OCI-LY7 (cell line): ENCODE measurements at regions not wholly inside any gene's neighbourhood (a gene's known extent, or its start where the extent isn't known, plus 50 kb on each side); places are given as distances from the start of the nearest gene placed in this dataset.

Source experiments
- BruUV-seq: library from RNA; stranded (reverse); fragments of 400-500 nt; replicated peaks from 2 replicates; lab custom pipeline; 2021; lab: Mats Ljungman, UMichigan
- CTCF ChIA-PET: fragments of 300-600 bp; sonication (Branson Sonifier 250); formaldehyde crosslinking; loops from one replicate; lab custom pipeline; 2022; ENCODE audit warnings: antibody characterized with exemption; ENCODE audit not compliant: unreplicated experiment; lab: Charles Lee
- POLR2A ChIA-PET: fragments of 300-600 bp; sonication (Branson Sonifier 250); formaldehyde crosslinking; loops from one replicate; lab custom pipeline; 2022; ENCODE audit warnings: antibody characterized with exemption; lab: Charles Lee
- DNase-seq: peaks from one replicate; pipeline ENCODE4 v3.0.0-alpha.2; 2015; ENCODE audit warnings: low spot score
- H2AFZ ChIP-seq: fragments of 200-600 bp; sonication (generic), shearing (Covaris generic); 2 replicates; pipeline ENCODE4 v1.6.1; 2014; ENCODE audit warnings: mild to moderate bottlenecking, antibody characterized with exemption, low read length, moderate library complexity
- H3K27ac ChIP-seq: fragments of 200-600 bp; sonication (generic); 2 replicates; pipeline ENCODE4 v1.5.1; 2014; ENCODE audit warnings: mixed run types, low read depth, mild to moderate bottlenecking, moderate library complexity, low read length, inconsistent platforms; ENCODE audit not compliant: poor library complexity, severe bottlenecking
- H3K36me3 ChIP-seq: fragments of 200-600 bp; sonication (generic); 2 replicates; pipeline ENCODE4 v1.6.1; 2014; ENCODE audit warnings: mild to moderate bottlenecking, antibody characterized with exemption, low read length, moderate library complexity, mixed read lengths; ENCODE audit not compliant: insufficient read depth
- H3K4me1 ChIP-seq: fragments of 200-600 bp; sonication (generic); 2 replicates; pipeline ENCODE4 v1.5.1; 2014; ENCODE audit warnings: mild to moderate bottlenecking, low read length; ENCODE audit not compliant: insufficient read depth, poor library complexity, severe bottlenecking
- H3K4me2 ChIP-seq: fragments of 200-600 bp; sonication (generic); 2 replicates; pipeline ENCODE4 v1.6.1; 2014; ENCODE audit warnings: mild to moderate bottlenecking, low read length
- H3K4me3 ChIP-seq: fragments of 200-600 bp; sonication (generic); 2 replicates; pipeline ENCODE4 v1.5.1; 2014; ENCODE audit warnings: mild to moderate bottlenecking, low read depth, low read length; ENCODE audit not compliant: poor library complexity, severe bottlenecking
- H3K79me2 ChIP-seq: fragments of 200-600 bp; sonication (generic); 2 replicates; pipeline ENCODE4 v1.6.1; 2016; ENCODE audit warnings: low read depth, mild to moderate bottlenecking, low read length, moderate library complexity, mixed read lengths; ENCODE audit not compliant: insufficient read depth
- H3K9me2 ChIP-seq: fragments of 200-600 bp; sonication (generic); 2 replicates; pipeline ENCODE4 v1.6.1; 2016; ENCODE audit warnings: mild to moderate bottlenecking, low read length, mixed read lengths; ENCODE audit not compliant: insufficient read depth
- H3K9me3 ChIP-seq: fragments of 200-600 bp; sonication (generic); 2 replicates; pipeline ENCODE4 v1.6.1; 2014; ENCODE audit warnings: mild to moderate bottlenecking, mixed run types, low read length, mixed read lengths
- H4K20me1 ChIP-seq: fragments of 200-600 bp; sonication (generic); 2 replicates; pipeline ENCODE4 v1.6.1; 2014; ENCODE audit warnings: mild to moderate bottlenecking, antibody characterized with exemption, low read length, moderate library complexity, mixed read lengths; ENCODE audit not compliant: insufficient read depth
- EZH2phosphoT487 ChIP-seq: fragments of 200-600 bp; sonication (generic); IDR thresholded peaks from 2 replicates; pipeline ENCODE4 v1.6.1; 2018; ENCODE audit warnings: low read depth, borderline replicate concordance, mild to moderate bottlenecking, mixed run types, antibody characterized with exemption, low read length, moderate library complexity, mixed read lengths
- intact Hi-C: fragments of 100-400 bp; cut with micrococcal nuclease; formaldehyde crosslinking; loops from one replicate; pipeline ENCODE4 v1.10.0; 2022; ENCODE audit not compliant: unreplicated experiment
- TF ChIP-seq, protein P1 (sequence below): fragments of 200-600 bp; sonication (generic); conservative IDR thresholded peaks from 2 replicates; pipeline ENCODE4 v1.5.1; 2014; ENCODE audit warnings: mild to moderate bottlenecking, antibody characterized with exemption, low read length, moderate library complexity, mixed read lengths

DNA sequence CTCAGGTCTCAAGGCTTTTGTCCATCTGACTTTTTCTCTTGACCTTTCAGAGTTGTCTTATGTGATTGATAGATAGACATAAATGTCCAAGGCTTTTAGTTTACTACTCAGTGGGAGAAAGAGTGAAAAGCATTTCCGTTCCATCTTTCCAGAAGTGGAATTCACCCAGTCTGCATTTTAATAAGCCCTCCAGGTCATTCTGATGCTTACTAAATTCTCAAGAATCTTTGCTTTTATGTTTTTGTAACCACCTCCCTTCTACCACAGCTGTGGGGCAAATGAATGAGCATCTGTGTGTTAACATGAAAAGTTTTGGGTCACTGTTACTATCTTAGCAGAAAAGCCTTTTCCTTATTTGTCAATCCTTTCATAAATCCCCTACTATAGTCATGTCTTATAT, 251.4 kb downstream of the LRIG3 start:
- Histone ChIP-seq H3K9me3 (no peaks in the 10 kb centered on the region), H3K27ac (no peak overlapping the region), H3K36me3 (no peaks in the 10 kb centered on the region), H2AFZ (no peak overlapping the region), H3K79me2 (no peaks in the 10 kb centered on the region), H3K4me1 (no peaks in the 10 kb centered on the region), H3K9me2 (no peaks in the 10 kb centered on the region), H3K4me2 (no peak overlapping the region), H3K4me3 (no peak overlapping the region), H4K20me1 (no peaks in the 10 kb centered on the region)
- intact Hi-C loops, result no loop called here
- CTCF ChIA-PET, result no interaction called here
- no TSS peak for BruUV-seq
- POLR2A ChIA-PET, result no interaction called here
- no peak for TF ChIP-seq EZH2phosphoT487
- TF ChIP-seq, protein P1, sequence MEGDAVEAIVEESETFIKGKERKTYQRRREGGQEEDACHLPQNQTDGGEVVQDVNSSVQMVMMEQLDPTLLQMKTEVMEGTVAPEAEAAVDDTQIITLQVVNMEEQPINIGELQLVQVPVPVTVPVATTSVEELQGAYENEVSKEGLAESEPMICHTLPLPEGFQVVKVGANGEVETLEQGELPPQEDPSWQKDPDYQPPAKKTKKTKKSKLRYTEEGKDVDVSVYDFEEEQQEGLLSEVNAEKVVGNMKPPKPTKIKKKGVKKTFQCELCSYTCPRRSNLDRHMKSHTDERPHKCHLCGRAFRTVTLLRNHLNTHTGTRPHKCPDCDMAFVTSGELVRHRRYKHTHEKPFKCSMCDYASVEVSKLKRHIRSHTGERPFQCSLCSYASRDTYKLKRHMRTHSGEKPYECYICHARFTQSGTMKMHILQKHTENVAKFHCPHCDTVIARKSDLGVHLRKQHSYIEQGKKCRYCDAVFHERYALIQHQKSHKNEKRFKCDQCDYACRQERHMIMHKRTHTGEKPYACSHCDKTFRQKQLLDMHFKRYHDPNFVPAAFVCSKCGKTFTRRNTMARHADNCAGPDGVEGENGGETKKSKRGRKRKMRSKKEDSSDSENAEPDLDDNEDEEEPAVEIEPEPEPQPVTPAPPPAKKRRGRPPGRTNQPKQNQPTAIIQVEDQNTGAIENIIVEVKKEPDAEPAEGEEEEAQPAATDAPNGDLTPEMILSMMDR, result no peak
- DNase-seq, result no peak

DNA sequence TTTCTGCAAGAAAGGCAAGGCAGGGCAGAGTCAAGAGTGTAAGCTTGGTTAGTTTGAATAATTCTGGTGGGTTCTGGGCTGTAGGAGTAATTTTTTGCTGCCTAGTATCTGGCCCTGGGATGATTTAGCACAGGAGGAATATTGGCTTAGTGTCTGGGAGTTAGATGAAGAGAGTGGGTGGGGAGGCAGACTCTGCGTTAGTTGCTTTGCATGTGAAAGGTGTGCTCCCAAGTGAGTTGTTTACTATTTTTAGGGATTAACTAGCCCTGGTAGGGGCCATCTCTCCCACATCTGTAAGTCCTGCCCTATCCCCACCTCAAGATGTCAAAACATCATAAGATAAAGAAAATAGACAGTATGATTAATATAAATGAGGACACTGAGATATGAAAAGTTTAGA, 249.7 kb downstream of the LRIG3 start:
- CTCF ChIA-PET, result no interaction called here
- H3K36me3 ChIP-seq, result no peaks in the 10 kb centered on the region
- intact Hi-C loops, result no loop called here

DNA sequence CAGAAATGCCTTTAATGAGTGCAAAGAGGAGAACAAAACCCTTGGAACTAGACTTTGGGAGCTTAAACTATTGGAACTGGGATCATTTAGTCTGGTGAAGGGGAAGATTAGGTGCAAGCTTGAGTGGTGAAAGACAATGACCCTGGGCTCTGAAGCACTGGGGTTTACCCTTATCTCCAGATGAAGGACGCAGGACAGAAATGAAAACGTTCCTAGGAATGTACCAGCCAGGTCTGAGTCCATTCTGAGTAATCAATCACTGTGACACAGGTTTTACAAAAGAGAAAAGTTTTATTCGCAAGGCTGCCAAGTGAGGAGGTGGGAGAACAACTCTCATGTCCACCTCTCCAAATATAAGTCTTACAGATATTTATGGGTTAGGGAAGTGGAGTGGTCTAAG, 249.1 kb downstream of the LRIG3 start:
- no peaks in the 10 kb centered on the region for H3K9me2 ChIP-seq
- H3K36me3 ChIP-seq, result no peaks in the 10 kb centered on the region
- CTCF ChIA-PET, result no interaction called here
- H3K79me2 ChIP-seq, result no peaks in the 10 kb centered on the region
- TF ChIP-seq, protein P1, result no peak
- no peak for TF ChIP-seq EZH2phosphoT487
- H4K20me1 ChIP-seq, result no peaks in the 10 kb centered on the region
- H3K4me1 ChIP-seq, result no peaks in the 10 kb centered on the region
- no peak overlapping the region for H3K27ac ChIP-seq
- no peak for DNase-seq
- intact Hi-C loops, result no loop called here
- BruUV-seq, result no TSS peak
- no peaks in the 10 kb centered on the region for H3K9me3 ChIP-seq
- POLR2A ChIA-PET, result no interaction called here
- H2AFZ ChIP-seq, result no peak overlapping the region
- no peak overlapping the region for H3K4me2 ChIP-seq
- H3K4me3 ChIP-seq, result no peak overlapping the region

More for the DNA sequence above, 249.7 kb downstream of the LRIG3 start:
- Histone ChIP-seq H3K4me3 (no peak overlapping the region), H3K4me2 (no peak overlapping the region), H4K20me1 (no peaks in the 10 kb centered on the region), H3K4me1 (no peaks in the 10 kb centered on the region), H3K27ac (no peak overlapping the region), H2AFZ (no peak overlapping the region), H3K79me2 (no peaks in the 10 kb centered on the region), H3K9me3 (no peaks in the 10 kb centered on the region), H3K9me2 (no peaks in the 10 kb centered on the region)
- POLR2A ChIA-PET, result no interaction called here
- BruUV-seq, result no TSS peak
- TF ChIP-seq, protein P1, result no peak
- no peak for TF ChIP-seq EZH2phosphoT487
- no peak for DNase-seq
